AG08395 (cell line): ENCODE measurements at regions not wholly inside any gene's neighbourhood (a gene's known extent, or its start where the extent isn't known, plus 50 kb on each side); places are given as distances from the start of the nearest gene placed in this dataset.
"Not testable (repeated sequence)": the region's sequence is repeated elsewhere in the genome, so short reads cannot be mapped to it uniquely, and the experiment has no call there.

ENCODE experiments used
- DNase-seq: peaks from one replicate; pipeline ENCODE4 v3.0.0; 2012; ENCODE audit warnings: mixed read lengths, low spot score

DNA sequence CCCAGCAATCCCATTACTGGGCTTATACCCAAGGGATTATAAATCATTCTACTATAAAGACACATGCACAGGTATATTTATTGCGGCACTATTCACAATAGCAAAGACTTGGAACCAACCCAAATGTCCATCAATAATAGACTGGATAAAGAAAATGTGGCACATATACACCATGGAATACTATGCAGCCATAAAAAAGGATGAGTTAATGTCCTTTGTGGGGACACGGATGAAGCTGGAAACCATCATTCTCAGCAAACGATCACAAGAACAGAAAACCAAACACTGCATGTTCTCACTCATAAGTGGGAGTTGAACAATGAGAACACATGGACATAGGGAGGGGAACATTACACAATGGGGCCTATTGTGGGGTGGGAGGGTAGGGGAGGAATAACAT lies 224.4 kb upstream of the SERP2 start:
- not testable (repeated sequence) for DNase-seq

DNA sequence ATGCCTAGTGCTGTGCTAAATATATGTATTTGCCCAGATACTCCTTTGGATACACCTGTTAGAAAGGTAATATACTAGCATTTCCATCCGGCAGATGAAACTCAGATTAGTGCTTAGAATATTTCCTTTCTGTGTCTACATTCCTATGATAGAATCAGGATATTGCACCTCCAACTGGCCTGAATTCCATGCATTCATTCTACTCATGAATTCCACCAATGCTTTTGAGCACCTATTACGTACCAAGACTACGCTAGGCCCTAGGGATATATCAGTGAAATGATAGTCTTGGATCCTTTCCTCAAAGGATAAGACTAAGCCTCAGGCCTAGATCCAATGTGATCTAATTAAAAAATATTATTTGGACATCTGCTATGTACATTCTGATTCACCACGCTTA lies 223.8 kb upstream of the SERP2 start:
- DNase-seq: no peak

DNA sequence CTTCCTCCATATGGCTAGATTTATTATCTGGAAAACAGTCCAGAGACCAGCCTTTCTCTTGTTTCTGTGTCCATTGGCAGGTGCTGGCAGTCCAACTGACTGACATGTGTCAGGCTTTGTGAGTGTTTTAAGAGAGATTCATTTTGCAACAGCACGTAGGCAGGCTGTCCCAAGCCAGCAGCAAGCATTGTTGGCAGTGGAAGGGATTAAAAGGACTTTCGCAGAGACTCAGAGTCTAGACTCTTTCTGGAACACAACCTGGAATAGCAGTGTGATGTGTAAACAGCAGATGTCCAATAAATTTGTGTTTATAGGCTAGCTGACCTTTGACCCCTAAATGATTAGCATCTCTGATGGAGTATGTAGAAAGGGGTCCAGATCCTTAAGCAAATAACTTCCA lies 222.2 kb upstream of the SERP2 start:
- no peak for DNase-seq

DNA sequence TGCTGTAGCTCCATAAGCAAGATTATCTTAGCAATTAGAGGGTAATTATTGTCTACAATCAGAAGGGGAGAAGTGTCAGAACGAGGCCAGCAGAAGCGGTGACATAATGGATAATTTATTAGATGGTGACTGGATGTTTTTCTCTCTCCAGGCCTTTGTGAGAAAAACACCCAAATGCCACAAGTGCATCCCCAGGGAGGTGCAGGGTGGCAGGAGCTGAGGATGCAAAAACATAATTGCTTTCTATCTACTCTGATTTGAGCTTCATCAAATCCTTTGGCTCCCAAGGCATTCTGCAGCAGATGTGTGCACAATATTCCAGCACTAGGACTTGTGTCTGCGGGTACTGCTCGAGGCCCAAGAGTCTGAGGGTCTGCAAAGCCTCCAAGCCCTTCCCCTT lies 220.1 kb upstream of the SERP2 start:
- no peak for DNase-seq

DNA sequence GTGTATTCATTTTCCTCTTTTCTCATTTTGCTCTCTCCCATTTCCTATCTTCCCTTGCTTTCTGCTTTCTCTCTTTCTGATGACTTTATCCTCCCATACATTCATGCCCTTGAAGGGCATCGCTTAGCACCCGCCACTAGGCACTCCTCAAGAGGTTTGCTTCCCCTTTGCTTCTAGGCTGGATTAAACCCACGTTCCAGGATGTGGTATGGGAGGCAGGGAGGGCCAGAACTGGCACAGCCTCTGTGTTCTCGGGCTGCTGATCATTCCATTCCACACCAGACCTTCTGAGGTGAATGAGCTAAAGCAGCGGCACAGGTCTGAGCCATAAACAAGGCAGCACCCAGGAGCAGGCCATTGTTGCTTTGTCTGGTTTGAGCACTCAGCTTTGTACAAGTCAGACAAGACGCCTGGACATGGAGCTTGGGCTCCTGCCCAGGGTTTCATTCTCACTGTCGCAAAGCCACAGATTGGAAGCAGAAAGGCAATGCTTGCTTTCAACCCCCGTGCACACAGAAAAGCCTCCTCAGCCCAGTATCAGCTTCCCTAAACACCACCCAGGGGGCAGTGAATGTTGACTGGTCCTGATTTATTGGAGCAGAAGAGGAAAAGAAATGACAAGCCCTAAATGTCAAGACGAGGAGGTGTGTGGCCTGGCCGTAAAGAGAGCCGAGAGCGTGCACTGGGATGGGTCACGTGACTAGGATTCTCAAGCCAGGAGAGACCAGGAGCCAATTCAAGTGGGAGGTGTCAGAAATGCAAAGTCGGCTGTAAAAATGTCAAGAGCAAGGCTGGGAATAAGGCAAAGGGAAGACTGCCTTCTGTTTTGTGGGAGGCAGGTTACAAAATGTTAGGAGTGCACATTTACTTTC lies 218.0 kb upstream of the SERP2 start:
- peak; percentile 58 for DNase-seq

DNA sequence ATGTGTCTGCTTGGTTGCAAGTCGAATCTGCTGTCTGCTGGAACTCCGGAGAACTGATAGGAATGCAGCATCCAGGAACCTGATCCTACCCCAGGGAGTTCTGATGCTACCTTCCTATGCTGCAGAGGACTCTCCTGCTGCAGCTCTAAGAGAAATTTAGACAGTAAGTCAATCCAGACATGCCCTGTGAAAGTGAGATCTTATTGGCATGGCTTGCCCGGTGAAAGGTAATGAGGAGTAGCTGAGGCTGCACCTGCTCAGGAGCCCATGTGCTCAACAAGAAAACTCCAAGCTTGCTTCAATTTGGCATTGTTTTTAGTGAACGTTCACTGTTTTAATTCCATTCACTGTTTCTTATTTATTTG lies 217.3 kb upstream of the SERP2 start:
- no peak for DNase-seq

DNA sequence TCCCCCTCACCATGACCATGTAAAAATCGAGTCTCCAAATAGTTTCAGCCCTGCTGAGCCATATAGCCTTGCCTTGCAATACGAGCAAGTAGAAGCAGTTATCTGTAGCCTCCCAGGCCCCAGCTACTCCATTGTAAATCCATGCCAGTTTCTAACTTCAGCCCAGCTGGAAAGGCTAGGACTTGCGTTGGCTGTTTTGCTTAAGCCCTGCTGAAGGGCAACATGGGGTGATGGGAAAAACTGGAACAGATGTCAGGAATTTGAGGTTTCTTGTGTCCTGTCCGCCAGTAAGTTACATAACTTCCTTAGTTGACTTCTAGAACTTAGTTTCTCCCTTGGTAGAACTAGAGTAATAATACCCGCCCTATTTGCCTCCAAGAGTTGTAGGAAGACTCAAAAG lies 216.0 kb upstream of the SERP2 start:
- no peak for DNase-seq

DNA sequence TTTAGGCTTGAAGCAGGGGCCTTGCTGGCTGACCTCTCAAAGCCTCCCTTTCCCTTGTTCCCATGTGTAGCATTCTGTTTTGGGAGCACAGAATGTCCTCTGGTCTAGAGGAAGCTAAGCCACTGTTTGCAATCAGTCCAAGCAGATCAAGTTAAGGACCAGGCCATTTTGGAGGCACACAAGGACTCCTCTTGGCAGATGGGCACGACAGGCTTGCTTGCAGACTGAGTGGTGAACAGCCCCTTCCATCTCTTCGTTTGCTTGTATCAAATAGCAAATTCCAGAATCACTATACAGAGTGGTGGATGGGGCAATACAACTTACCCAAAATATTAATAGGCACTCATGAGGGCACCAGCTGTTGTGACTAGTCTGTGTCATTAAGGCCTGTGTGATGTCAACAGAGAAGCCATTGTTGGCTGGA lies 215.5 kb upstream of the SERP2 start:
- DNase-seq: no peak

DNA sequence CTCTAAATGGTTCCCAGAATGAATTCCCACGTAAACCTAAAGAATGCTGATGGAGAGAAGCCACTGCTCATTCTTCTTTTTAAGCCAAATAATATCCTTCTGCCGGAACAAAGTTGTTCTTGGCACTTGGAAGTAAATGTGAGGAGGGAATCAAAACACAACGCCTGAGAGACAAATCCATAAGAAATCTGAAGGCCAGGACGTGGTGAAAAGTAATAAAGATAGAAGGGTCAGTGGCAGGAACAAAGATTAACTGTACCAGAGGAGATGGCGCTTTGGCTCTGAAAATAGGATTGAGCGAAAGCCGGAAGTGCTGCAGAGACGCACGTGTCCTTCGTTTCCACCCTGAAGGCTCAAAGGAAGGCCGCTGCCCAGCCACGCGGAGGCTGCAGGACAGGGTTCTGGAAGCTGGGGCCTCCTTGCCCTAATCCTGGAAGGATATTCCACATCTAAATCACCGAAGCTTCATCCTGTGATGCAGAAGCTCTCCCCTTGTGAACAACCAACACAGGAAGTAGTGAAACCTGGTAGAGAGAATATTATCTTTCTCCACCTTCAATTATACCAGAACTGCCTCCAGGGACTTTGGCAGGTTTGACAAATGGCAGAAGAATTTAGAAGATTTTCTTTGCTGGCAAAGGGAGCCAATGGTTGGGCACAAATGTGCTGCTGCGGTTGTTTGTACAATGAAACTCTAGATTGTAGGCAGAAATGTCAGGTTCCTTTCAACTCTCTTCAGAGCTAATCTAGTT lies 214.6 kb upstream of the SERP2 start:
- DNase-seq: no peak

DNA sequence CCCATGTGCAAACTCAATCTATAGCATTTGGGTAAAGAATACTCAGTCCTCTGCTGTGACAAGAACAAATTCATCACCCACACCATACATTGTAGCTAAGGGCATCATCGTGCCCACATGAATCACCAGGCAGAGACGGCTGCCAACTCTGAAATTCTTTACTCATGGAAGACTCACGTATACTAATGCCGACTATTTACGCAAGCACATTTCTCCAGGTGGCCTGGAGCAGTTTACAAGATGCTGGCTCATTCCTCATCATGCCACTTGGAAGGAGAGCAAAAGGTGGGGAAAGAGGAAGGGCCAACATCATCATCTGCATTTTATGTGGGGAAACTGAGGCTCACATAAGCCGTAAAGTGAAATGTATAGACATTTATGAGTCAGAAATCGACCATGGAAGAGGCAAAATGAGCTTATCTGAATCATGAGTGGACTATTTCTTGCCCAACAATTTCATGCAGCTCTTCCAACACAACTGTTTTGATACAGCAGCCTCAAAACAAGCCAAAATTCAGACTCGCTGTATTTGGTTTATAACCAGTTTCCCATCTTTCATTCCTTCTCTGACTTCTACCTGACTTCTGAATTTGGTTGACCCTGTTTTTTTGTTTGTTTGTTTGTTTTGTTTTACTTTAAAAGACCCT lies 213.9 kb upstream of the SERP2 start:
- no peak for DNase-seq

DNA sequence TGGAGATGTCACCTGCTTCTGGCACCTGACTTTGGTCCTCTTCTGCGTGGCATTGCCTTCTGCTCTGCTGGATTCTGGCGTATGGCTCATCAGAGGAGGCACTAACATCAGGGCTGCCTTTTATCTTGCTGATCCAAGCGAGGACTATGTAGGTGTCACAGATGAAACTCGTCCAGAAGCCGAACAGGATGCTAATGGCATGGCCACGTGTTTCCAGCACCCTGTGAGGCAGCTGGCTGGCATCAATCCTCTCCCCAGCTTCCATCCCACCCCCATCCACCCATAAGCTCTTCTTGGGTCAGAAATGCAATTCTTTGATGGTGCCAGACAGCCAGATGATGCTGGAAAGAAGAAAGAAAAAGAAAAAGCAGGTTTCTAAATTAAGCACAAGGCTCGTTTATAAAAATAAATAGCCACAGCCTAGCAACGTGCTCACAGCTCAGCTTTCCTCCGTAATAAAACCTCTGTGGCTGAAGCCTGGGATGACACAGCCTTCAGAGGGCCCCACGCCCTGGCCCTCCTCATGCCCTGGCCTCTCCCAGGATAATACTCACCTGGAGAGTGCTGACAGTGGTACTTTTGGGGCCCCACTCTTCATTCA lies 212.9 kb upstream of the SERP2 start:
- no peak for DNase-seq

DNA sequence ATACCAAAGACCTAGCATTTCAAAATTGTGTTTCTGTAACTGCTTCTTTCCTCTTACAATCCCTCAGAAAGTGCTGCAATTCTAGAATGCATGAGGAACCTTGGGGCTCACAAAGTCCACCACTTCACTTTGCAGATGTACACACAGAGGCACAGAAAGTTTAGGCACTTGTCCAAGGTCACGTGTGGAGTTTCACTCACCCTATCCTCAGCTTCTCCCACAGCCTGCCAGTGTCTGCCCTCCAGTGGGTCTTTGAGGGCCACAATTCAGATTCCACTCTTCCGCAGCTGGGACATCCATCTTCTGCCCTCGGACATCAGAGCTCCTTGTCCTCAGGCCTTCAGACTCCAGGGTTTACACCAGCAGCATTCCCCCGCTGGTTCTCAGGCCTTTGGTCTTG lies 210.5 kb upstream of the SERP2 start:
- no peak for DNase-seq

DNA sequence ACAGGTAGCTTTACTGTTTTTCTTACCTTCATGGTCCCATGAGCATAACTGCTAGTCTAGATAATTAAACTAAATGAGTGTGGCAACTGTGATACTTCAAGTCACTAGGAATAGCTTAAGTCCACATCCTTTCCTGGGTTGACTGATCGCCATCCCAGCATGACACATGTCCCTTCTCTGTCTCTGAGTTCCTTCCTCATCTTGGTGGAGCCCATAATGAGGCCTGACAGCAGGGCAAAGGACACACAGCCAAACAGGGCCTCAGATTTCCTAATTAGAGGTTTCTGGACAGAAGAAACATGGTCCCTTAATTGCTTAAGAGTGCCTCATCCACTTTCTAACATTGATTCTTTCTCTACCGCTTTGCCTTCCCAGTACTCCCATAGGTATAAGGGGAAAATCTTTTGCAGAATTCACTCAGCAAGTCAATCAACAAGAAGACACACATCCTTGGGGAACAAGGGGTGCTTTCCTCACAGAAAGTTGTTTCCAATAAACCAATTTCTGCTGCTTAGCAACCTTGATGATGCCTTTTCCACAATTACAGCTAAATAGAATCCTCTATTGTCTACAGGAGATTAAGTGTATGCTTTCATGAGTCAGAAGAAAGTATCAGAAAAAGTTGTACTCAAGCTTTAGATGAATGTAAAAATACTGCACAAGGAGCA lies 208.3 kb upstream of the SERP2 start:
- no peak for DNase-seq

DNA sequence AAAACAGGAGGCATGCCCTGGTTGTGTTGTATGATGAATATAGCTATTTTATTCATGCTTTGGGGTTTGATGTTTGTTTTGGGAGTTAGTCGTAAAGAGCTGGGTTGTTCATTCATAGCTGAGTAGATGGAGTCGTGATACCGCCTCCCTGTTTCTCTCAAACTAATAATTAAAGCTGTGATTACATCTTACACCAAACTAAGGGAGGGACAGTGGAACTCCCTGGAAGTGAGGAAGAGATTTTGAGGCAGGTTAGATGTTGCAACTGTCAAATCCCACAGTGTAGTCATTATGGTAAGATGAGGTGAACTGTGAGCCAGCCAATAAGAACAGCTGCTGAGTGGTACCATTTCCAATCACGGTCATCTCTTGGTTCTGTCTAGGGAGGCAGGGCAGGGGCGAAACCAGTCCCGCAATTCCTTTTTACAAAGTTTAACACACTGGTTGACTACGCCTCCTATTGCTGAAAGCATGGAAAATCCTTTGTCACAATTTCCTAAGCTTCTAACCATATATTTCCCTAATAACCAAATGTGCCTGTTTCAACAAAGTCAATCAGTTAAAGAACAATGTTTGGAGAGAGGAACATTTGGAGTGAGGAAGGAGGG lies 207.6 kb upstream of the SERP2 start:
- DNase-seq: no peak

DNA sequence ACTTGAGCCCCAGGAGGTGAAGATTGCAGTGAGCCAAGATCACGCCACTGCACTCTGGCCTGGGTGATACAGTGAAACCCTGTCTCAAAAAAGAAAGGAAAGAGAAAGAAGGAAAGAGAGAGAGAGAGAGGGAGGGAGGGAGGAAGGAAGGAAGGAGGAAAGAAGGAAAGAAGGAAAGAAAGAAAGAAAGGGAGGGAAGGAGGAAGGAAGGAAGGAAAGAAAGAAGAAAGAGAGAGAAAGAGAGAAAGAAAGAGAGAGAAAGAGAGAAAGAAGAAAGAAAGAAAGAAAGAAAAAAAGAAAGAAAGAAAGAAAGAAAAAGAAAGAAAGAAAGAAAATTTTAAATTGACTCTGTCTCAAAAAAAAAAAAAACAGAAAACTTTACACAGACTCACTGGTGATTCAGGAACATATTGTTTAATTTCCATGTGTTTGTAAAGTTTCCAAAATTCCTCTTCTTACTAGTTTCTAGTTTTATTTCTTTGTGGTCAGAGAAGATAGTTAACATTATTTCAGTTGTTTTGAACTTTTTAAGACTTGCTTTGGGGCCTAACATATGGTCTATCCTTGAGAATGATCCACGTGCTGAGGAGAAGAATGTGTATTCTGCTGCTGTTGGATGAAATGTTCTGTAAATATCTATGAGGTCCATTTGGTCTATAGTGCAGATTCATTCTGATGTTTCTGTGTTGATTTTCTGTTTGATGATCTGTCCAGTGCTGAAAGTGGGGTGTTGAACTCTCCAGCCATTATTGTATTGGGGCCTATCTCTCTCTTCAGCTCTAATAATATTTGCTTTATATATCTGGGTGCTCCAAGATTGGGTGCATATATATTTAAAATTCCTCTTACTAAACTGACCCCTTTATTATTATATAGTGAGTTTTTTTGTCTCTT lies 204.4 kb upstream of the SERP2 start:
- peak; percentile 14 for DNase-seq

DNA sequence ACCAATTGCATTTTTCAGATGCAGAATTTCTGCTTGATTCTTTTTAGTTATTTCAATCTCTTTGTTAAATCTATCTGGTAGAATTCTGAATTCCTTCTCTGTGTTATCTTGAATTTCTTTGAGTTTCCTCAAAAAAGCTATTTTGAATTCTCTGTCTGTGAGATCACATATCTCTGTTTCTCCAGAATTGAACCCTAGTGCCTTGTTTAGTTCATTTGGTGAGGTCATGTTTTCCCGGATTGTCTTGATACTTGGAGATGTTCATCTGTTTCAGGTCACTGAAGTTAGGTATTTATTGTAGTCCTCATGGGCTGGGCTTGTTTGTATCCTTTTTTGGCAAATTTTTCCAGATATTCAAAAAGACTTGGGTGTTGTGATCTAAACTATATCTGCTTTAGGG lies 202.9 kb upstream of the SERP2 start:
- DNase-seq: no peak

DNA sequence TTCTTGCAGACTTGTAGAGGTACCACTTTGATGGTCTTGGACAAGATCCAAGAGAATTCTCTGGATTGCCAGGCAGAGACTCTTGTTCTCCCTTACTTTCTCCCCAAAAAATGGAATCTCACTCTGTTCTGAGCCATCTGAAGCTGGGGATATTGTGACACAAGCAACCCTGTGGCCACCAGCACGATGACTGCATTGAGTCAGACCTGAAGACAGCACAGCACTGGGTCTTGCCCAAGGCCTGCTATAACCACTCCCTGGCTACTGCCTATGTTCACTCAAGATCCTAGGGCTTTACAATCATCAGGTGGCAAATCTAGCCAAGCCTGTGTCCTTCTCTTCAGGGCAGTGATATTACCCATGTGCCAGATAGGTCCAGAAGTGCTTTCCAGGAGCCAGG lies 202.5 kb upstream of the SERP2 start:
- no peak for DNase-seq

DNA sequence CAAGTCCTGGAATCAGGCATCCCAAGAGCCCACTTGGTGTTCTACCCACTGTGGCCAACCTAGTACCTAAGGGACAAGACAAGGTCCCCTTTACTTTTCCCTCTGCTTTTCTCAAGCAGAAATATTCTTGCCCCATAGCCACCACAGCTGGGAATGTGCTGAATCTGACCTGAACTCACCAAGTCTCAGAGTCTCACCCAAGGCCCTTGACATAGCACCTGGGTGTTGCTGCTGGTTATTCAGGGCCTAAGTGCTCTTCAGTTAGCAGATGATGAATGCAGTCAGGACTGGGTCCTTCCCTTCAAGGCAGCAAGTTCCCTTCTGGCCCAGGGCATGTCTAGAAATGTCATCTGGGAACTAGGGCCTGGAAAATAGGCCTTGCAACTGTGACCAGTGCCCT lies 201.8 kb upstream of the SERP2 start:
- no peak for DNase-seq

DNA sequence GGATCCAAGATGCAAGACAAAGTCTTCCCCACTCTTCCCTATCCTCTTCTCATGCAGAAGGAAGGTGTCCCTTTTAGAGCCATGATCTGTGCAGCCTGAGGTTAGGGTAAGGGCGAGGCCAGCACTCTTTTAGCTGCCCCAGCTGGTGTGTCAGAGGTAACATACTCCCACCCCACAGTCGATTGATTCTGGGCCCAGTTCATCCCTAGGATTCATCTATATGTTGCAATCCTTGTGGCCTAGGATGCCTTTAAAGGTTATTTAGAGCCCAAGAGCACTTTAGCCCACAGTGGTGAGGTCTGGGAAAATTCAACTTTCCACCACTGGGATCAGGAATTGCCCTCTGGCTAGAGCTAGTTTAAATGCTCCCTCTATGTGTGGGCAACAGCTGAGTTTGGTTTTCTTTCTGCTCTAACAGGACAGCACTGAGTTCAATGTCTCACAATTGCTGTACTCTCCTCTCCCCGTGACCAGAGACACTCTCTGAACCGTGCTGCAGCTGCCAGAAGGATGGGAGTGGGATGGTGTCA lies 201.3 kb upstream of the SERP2 start:
- DNase-seq: no peak

DNA sequence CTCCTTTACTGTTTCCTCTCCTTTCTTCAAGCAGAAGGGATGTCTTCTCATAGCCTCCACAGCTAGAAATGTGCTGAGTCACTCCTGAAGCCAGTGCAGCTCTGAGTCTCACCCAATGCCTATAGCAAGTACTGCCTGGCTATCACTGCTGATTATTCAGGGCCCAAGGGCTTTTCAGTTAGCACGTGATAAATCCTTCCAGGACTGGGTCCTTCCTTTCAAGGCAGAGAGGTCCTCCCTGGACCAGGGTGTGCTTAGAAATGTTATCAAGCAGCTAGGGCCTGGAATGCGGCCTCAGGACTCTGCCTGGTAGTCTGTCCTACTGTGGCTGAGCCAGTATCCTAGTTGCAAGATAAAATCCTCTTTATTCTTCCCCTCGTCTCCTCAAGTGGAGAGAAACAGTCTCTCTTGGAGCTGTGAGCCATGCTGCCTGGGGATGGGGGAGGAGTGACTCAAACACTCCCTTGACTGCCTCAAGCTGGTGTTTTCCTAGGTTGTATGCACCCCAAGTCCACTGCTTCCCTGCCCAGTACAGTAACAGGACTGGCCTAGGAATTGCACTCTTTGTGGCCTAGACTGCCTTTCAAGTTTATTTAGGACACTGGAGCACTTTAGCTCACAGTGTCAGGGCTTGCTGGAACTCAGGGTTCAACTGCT lies 198.7 kb upstream of the SERP2 start:
- peak; percentile 29 for DNase-seq
